ENCODE measurements at regions not wholly inside any gene's neighbourhood (a gene's known extent, or its start where the extent isn't known, plus 50 kb on each side); places are given as distances from the start of the nearest gene placed in this dataset.
"Not testable (repeated sequence)": the region's sequence is repeated elsewhere in the genome, so short reads cannot be mapped to it uniquely, and the experiment has no call there.

DNA sequence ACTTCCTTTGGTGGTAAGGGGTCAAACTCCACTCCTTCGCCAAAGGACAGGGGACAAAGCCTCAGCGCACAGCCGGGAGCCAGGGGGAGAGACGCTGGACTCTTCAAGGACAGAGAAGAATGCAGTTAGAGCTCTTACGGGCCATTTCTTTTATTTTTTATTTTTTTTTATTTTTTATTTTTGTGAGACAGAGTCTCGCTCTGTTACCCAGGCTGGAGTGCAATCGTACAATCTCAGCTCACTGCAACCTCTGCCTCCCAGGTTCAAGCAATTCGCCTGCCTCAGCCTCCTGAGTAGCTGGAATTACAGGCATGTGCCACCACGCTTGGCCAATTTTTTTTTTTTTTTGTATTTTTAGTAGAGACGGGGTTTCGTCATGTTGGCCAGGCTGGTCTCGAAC lies 93.2 kb upstream of the RPH3AL start, which contains the start of gene RFLNB:
RFLNB (minus strand) TSS at position 101 of the 400 bp plus-strand sequence.
- not testable (repeated sequence) for DNase-seq

DNA sequence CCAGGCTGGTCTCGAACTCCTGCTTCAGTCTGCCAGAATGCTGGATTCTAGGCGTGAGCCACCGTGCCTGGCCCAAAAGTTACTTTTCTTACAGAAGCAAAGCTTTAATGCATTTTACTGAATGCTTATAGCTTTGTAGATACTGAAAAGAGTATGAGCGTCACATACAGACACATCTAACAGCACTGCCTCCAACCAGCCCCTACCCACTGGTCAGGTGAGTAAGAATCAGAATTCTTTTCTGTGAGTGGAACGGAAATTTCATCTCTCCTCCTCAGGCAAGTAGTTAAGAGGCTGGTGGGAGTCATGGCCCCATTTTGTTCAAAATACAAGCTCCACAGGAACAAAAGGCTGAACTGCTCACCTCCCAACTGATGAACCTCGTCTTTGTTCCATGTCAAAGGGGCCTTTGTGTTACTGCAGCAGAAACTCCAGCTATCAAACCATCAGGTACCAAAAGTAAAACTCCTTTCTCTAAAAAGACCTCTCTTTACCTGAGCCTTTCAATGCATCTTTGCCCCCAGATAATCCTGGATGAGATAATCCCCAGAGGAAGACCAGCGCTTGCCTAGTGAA lies 92.4 kb upstream of the RPH3AL start:
- DNase-seq: no peak

DNA sequence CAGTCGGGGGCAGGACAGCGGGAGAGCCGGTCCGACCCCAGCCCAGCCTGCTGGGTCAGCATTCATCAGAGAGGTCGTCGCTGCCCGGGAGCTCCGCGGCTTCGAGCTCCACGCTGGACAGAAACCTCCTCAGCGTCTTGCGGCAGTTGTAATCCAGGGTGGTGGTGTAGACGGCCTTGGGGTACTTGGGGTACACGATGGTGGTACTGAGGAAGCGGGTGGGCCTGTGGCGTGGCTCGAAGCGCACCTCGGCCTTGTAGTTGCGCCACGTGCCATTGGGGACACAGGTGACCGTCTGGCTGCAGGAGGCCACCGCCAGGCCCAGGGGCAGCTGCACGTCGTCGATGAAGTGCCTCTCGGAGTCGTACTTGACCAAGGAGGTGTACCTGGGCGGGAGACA lies 90.5 kb upstream of the RPH3AL start:
- no peak for DNase-seq

DNA sequence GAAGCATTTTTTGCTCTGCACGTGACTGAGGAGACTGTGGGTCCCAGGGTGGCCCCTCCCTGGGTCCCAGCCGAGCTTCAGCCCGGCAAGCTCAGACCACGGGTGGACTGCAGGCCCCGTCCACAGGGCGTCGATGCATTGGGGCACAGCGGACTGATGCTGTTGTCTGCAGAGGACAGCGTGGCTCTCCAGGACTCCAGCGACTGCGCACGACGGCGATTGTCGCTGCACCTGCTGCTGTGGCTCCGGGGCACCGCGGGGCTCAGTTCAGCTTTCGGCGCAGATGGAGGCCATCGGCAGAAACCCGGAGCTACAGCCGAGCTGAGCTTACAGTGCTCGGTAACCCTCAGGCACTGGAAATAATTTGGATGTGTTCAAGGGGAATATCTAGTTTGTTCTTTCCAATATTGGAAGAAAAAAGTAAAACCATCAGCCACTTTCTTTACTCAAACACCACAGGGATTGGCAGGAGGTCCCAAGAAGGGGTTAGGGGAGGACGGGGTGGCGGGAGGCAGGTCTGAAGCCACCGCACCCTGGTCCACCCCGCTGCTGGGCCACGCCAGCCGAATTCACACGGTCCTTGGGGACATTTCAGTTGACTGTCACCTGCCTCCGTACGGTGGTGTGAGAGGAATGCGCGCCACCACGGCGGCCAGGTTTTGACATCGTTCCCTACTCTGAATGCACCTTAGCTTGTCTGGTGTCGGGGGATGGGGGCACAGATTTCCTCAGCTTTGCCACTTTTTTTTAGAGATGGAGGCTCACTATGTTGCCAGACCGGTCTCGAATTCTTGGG lies 88.7 kb upstream of the RPH3AL start:
- no peak for DNase-seq

DNA sequence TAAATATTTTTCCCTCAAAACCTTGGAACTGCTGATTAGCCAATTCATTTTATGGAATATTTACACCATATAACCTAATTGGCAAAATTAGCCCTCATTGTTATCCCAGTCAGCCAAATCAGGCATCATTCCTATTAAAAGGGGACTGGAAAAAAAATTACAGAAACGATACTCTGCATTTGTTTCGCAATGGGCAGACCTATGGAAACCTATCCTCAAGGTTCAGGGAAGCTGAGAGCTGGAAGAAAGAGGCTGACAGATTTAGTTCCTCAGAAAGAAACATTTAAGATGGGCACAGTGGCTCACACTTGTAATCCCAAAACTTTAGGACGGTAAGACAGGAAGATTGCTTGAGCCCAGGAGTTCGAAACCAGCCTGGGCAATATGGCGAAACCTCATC lies 85.6 kb upstream of the RPH3AL start:
- no peak for DNase-seq

DNA sequence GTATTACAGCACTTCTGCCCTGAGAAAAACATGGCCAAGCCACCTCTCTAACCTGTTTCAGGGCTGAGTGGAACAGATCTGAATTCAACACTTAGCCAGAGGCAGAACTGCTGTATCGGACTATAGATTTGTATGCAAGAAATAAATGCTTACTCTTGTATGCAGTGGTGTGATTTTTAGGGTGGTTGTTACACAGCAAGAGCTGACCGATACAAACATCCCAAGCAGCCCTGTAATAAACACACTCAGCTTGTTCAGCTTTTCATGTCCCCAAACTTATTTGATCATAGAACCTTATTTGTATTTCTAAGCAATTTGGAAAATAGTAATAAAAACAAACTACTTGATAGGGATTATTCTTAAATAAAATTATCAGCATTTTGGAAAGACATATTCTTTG lies 84.9 kb upstream of the RPH3AL start:
- DNase-seq: no peak

DNA sequence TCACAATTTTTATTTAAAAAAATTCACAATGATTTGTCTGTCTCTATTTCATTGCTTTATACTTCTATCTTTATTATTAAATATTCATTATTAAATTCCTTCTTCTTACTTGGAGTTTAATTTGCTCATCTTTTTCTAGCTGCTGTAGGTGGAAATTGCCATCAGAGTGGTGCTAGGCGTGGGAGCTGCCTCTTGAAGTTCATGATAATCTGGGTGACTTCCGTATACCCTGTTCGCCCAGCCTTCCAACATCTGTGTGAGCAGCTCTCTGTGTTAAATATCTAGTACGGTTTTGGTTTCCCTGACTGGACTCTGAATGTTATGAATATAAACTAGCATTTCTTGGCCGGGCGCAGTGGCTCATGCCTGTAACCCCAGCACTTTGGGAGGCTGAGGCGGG lies 84.0 kb upstream of the RPH3AL start:
- no peak for DNase-seq

DNA sequence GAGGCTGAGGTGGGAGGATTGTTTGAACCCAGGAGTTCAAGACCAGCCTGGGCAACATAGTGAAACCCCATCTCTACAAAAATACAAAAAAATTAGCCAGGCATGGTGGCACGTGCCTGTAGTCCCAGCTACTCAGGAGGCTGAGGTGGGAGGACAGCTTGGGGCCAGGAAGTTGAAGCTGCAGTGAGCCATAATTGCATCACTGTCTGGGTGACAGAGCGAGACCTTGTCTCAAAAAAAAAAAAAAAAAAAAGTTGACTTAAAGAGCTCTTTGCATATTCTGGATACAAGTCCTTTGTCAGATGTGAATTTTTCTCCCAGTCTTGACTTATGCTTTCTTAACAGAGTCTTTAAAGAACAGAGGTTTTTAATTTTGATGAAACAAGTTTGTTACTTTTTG lies 79.9 kb upstream of the RPH3AL start:
- DNase-seq: not testable (repeated sequence)

DNA sequence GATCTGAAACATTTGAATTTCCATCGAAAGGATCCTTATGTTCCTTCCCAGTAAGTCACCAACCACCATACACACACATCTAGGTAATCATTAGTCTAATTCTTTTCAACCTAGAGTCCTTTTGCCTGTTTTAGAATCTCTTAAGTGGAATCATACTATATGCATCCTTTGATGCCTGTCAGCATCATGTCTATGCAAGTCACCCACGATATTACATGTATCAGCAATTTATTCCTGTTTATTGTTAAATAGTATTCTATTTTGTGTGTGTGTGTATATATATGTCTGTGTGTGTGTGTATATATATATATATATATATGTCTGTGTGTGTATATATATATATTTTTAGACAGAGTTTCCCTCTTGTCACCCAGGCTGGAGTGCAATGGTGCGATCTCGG lies 78.9 kb upstream of the RPH3AL start:
- no peak for DNase-seq

DNA sequence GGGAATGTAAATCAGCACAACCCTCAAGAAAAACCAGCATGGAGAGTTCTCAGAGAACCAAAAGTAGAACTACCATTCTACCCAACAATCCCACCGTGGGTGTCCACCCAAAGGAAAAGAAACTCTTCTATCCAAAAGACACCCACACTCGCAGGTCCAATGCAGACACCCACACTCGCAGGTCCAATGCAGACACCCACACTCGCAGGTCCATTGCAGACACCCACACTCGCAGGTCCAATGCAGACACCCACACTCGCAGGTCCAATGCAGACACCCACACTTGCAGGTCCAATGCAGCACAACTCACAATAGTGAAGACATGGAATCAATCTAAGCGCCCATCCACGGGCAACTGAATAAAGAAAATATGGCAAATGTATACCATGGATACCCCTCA lies 77.0 kb upstream of the RPH3AL start:
- no peak for DNase-seq

DNA sequence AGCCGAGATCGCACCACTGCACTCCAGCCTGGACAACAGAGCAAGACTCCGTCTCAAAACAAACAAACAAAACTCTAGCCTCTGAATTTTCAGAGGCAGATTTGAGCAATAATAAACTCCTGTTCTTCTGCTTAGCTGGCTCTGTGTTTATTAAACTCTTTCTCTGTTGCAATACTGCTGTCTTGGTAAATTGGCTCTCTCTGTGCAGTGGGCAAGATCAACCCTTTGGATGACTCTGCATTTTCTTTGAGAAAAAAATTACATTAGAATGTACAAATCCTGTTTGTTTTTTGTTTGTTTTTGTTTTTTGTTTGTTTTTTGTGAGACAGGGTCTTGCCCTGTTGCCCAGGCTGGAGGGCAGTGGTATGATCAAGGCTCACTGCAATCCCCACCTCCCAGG lies 75.8 kb upstream of the RPH3AL start:
- no peak for DNase-seq

DNA sequence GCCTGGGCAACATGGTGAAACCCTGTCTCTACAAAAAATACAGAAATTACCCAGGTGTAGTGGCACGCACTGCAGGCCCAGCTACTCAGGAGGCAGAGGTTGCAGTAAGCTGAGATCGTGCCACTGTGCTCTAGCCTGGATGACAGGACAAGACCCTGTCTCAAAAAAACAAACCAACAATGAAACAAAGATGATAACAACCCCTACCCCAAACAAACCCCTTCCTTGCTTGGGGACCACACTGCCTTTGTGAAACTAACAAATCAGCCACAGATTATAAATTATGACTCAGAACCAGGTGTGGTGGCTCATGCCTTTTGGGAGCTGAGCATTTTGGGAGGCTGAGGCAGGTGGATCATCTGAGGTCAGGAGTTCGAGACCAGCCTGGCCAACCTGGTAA lies 75.3 kb upstream of the RPH3AL start:
- no peak for DNase-seq

DNA sequence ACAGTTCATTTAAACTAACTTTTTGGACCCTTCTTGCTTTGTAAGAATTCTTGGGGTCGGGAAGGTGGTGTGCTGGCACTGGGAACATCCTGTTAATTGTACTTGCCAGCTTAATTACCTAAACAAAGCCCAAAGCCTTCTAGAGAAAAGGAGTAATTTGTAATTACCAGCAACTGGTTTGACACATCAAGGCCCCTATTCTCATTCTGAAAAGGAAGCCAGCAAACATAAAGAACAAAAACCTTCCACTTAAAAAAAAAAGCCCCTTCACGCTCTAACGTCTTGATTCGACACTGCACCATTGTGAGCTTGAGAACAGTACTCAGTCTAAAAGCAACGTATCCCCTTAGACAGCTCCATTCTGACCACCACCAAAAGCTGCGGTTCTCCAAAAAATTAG lies 74.7 kb upstream of the RPH3AL start:
- DNase-seq: no peak

DNA sequence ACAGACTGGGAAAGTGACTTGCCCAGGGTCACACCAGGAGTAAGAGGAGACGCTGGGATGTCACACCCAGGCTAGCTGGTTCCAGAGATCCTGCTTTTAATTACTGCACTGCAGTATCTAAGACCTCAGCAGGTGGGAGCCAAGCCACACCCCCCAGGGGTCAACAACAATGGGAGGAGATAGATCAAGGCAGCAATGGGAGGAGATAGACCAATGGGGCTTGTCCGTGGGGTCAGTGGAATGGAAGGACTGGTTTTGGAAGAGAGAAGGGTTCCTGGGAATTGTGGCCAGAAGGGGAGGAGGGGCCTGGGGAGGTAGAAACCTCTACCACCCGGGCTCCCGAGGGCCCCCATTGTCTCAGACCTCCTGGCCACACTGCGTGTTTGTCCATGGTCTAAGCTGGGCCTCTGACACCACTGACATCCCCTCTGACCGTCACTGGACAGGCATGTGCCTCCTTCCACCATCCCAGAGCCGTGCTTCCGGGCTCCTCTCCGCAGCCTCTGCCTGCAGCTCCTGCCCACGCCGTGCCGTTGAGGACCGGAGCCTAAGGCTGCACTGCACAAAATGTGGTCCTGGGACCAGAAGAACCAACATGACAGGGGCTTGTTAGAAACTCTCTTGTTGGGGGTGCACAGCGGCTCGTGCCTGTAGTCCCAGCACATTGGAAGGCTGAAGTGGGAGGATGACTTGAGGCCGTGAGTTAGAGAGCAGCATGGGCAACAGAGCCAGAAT lies 69.8 kb upstream of the RPH3AL start:
- no peak for DNase-seq

DNA sequence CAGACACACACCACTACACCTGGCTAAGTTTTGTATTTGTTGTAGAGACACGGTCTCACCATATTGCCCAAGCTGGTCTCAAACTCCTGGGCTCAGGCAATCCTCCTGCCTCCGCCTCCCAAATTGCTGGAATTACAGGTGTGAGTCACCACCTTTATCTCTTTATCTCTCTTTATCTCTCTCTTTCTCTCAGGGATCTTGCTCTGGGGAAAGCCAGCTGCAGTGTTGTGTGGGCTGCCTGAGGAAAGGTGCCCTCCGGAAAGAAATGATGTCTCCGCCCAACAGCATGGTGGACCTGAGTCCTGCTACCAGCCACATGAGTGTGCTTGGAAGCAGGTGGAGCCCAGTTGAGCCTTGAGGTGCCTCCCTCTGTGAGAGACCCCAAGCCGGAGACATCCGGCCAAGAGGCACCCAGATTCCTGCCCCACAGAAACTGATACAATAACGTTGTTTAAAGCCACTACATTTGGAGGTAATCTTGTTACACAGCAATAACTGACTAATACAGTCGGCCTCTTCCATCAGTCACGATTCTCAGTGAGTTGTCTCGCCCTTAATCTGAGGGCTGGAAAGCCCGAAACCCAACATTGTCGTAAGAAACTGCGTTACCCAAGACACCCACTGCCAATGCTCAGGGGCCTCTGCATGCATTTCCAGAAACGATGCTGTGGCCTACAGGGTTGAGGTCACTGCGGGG lies 68.0 kb upstream of the RPH3AL start:
- no peak for DNase-seq

DNA sequence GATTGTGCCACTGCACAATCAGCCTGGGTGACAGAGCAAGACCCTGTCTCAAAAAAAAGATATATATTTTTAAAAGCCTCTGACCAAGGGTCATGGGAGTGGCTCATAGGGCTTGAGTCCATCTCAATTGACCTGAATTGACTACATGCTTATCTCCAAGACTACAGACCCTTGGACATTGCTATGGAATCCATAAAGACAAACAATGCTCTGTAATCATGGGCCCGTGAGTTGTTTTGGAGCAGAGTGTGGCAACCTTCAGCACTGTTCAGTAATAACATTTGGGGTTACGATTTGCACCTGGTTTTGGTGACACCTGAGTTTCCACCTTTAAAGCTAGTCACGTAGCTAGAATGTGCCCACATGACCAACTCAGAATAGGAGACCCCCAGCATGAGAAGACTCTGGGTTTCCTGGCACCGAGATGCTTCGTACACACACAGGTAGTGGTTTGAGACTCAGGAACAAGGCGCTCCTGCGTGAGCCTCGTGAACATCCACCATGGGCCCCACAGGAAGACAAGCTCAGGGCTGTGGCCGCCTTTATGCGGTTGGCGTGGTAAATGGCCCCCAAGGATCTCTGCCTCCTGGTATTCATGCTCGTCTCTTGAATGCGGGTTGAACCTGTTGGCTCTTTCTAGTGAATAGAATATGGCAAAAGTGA lies 66.6 kb upstream of the RPH3AL start:
- peak; percentile 21 for DNase-seq

DNA sequence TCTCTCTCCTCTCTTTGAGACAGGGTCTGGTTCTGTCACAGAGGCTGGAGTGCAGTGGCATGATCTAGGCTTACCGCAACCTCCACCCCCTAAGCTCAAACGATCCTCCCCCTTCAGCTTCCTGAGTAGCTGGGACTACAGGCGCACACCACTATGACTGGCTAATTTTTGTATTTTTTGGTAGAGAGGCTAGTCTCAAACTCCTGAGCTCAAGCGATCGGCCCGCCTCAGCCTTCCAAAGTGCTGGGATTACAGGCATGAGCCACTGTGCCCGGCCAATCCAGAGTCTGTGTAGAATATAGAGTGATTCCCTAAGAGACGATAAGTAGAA lies 65.8 kb upstream of the RPH3AL start:
- DNase-seq: peak; percentile 37

DNA sequence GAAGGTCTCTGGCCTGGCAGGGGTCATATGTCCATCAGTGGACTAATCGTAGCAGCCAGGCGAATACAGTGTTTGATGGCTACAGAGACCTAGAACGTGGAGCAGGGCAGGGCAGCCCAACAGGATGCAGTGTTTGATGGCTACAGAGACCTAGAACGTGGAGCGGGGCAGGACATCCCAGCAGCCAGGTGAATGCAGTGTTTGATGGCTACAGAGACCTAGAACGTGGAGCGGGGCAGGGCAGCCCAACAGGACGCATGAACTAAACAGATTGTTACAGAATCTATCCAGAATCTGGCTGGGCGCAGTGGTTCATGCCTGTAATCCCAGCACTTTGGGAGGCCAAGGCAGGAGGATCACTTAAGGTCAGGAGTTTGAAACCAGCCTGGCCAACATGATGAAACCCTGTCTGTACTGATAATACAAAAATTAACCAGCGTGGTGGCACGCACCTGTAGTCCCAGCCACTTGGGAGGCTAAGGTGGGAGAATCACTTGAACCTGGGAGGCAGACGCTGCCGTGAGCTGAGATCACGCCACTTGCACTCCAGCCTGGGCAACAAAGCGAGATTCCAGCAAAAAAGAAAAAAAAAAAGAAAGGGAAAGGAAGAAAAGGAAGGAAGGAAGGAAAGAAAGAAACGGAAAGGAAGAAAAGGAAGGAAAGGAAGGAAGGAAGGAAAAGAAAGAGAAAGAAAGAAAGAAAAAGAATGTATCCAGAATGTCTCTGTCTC lies 65.2 kb upstream of the RPH3AL start:
- DNase-seq: no peak

DNA sequence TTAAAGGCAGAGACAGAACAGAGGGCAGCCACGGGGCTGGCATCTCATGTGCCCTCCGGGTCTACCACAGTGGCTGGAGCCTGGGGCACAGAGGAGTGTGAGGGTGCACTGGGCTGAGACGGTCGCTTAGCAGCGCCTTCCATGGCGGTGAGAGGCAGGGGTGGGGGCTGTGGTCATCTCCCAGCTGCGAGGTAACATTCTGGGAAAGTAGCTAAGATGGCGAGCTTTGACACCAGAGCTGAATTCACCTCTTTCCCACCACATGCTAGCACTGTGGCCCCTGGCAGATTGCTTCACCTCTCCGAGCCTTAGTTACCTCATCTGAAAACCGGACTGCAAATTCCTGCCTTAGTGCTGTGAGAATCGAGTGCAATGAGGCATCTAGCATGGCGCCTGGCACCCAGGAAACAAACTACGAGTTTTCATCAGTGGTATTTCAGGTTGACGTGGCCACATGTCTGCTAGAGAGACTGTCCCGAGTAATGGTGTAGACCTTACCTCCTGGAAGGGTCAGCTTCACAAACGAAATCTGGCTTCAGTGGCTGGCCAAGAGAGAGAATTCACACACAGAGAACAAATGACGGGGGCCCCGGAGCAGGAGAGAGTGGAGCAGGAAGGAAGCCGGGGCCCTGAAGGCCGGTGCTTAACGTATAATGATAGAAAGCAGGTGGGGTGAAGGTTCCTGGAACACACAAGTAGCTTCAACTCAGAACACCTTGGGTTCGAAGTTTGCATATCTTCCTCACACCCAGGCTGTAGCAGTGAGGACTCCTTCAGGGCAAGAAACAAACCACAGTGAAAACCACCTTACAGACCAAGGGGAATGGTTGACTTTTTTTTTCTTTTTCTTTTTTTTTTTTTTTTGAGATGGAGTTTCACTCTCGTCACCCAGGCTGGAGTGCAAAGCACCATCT lies 63.9 kb upstream of the RPH3AL start:
- peak; percentile 49 for DNase-seq

DNA sequence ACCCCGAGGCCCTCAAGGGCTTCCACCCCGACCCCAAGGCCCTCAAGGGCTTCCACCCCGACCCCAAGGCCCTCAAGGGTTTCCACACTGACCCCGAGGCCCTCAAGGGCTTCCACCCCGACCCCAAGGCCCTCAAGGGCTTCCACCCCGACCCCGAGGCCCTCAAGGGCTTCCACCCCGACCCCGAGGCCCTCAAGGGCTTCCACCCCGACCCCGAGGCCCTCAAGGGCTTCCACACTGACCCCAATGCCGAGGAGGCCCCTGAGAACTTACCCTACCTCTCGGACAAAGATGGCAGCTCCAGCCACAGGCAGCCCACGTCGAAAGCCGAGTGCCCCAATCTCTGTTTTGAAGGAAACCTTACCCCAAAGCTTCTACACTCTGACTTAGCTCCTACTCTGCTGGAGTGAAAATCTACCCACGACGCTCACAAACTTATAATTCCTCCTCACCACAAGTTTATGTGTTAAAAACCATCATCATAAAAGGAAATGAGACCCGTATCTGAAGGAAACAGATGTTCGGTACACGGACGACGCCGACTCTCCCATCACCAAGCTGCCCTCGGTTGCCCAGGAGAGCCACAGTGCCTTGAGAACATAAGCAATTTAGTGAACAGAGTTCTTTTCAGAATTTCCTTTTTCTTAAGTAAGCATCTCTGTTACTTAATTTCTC lies 61.2 kb upstream of the RPH3AL start:
- DNase-seq: peak; percentile 25

DNA sequence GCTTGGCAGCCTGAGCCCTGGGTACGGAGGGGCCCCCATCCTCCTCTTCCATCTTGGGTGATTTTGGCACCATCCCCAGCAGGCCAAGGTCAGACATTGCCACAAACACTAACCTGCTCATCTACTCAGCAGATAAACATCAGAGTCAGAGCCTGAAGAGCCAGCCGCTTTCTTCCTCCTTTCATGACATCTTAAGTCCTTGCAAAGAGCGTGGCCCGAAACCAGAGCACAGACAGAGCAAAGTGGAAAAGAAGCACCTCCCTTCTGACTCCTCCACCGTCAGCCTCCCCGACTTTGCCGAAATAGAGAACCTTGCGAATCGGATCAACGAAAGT lies 60.4 kb upstream of the RPH3AL start:
- peak; percentile 37 for DNase-seq
